Common myeloid progenitor, CD34-positive (primary cell): ENCODE measurements at regions not wholly inside any gene's neighbourhood (a gene's known extent, or its start where the extent isn't known, plus 50 kb on each side); places are given as distances from the start of the nearest gene placed in this dataset.

Experiments used
- CTCF ChIA-PET: fragments of 350-600 bp; sonication (Branson Sonifier 250); formaldehyde crosslinking; loops from one replicate; lab custom pipeline; 2021; ENCODE audit warnings: antibody characterized with exemption; lab: Charles Lee
- POLR2A ChIA-PET: fragments of 350-600 bp; sonication (Branson Sonifier 250); formaldehyde crosslinking; loops from one replicate; lab custom pipeline; 2021; ENCODE audit warnings: antibody characterized with exemption; lab: Charles Lee
- DNase-seq, 3 donors: peaks; one replicate each; pipeline versions ENCODE4 v3.0.0 to v3.0.0-alpha.2; 2013
- H3K27ac ChIP-seq, 2 experiments: 1 replicate in 1 of 2; 2 replicates in 1 of 2; pipeline ENCODE4 v1.7.0; 2013; ENCODE audit warnings: inconsistent platforms in 2 of 2, low read length in 2 of 2, mild to moderate bottlenecking in 2 of 2, low read depth in 1 of 2, moderate library complexity in 1 of 2; ENCODE audit not compliant: severe bottlenecking in 2 of 2, insufficient read depth in 1 of 2, poor library complexity in 1 of 2
- H3K27me3 ChIP-seq, 5 experiments: replicated peaks in 2 of 5; 1 replicate in 3 of 5; 2 replicates in 2 of 5; pipeline versions ENCODE4 v1.6.1 to v1.7.0; 2013; ENCODE audit warnings: low read length in 4 of 5, mild to moderate bottlenecking in 2 of 5, moderate library complexity in 2 of 5, inconsistent platforms in 1 of 5; ENCODE audit not compliant: insufficient read depth in 5 of 5, control insufficient read depth in 4 of 5
- H3K36me3 ChIP-seq, 4 experiments: 1 replicate in 2 of 4; 2 replicates in 2 of 4; pipeline versions ENCODE4 v1.6.1 to v1.7.0; 2013; ENCODE audit warnings: low read length in 3 of 4, control low read depth in 1 of 4, mild to moderate bottlenecking in 1 of 4; ENCODE audit not compliant: control insufficient read depth in 4 of 4, insufficient read depth in 4 of 4
- H3K4me1 ChIP-seq, 4 experiments: 1 replicate in 3 of 4; 2 replicates in 1 of 4; pipeline versions ENCODE4 v1.6.1 to v1.7.1; 2013; ENCODE audit warnings: low read length in 3 of 4, mild to moderate bottlenecking in 3 of 4, control low read depth in 1 of 4, inconsistent platforms in 1 of 4, moderate library complexity in 1 of 4; ENCODE audit not compliant: control insufficient read depth in 4 of 4, insufficient read depth in 4 of 4; ENCODE audit errors: control extremely low read depth in 1 of 4
- H3K4me3 ChIP-seq, 7 experiments: 1 replicate in 4 of 7; 2 replicates in 3 of 7; pipeline versions ENCODE4 v1.5.1 to v1.7.0; 2013; ENCODE audit warnings: mild to moderate bottlenecking in 7 of 7, low read length in 6 of 7, moderate library complexity in 6 of 7, inconsistent platforms in 2 of 7, low read depth in 2 of 7, control low read depth in 1 of 7; ENCODE audit not compliant: insufficient read depth in 4 of 7, control insufficient read depth in 1 of 7; ENCODE audit errors: extremely low read depth in 1 of 7
- H3K9me3 ChIP-seq, 5 experiments: 1 replicate in 4 of 5; 2 replicates in 1 of 5; pipeline versions ENCODE4 v1.6.1 to v1.7.1; 2013; ENCODE audit warnings: low read length in 4 of 5, mild to moderate bottlenecking in 2 of 5, inconsistent platforms in 1 of 5, low read depth in 1 of 5, moderate library complexity in 1 of 5; ENCODE audit not compliant: control insufficient read depth in 4 of 5, insufficient read depth in 2 of 5; ENCODE audit errors: control extremely low read depth in 1 of 5
- WGBS: methylation state at CpG from one replicate; pipeline ENCODE4 v1.1.5; 2013; ENCODE audit not compliant: insufficient coverage; 5-methylcytosine and 5-hydroxymethylcytosine counted together

- Histone ChIP-seq H3K36me3 (no peaks in the 10 kb centered on the region), H3K4me1 (no peaks in the 10 kb centered on the region), H3K4me3 (no peak overlapping the region), H3K27ac (no peak overlapping the region), H3K9me3 (no peaks in the 10 kb centered on the region), H3K27me3 (peaks cover 0 to 16% (median 0%) of the 10 kb centered on the region in 5 experiments)
- ChIA-PET CTCF (no interaction called here), POLR2A (no interaction called here)
- no peak for DNase-seq
- 90% methylated on average over 2 of the region's 3 CpGs for WGBS
Measured at GRCh38 chr6:134690048-134690447, 259.9 kb downstream of the ALDH8A1 start.

GRCh38 chr6:134689641-134690040 is 260.3 kb downstream of the ALDH8A1 start:
- WGBS, result 98% methylated on average over 4 of the region's 4 CpGs
- no peak for DNase-seq
- H3K9me3 ChIP-seq, result no peaks in the 10 kb centered on the region
- peaks cover 0 to 16% (median 0%) of the 10 kb centered on the region in 5 experiments for H3K27me3 ChIP-seq
- ChIA-PET CTCF (no interaction called here), POLR2A (no interaction called here)
- H3K4me3 ChIP-seq, result no peak overlapping the region
- no peaks in the 10 kb centered on the region for H3K36me3 ChIP-seq
- H3K4me1 ChIP-seq, result no peaks in the 10 kb centered on the region
- no peak overlapping the region for H3K27ac ChIP-seq

GRCh38 chr6:134689177-134689576 is 260.7 kb downstream of the ALDH8A1 start:
- POLR2A ChIA-PET, result no interaction called here
- Histone ChIP-seq H3K36me3 (no peaks in the 10 kb centered on the region), H3K4me1 (no peaks in the 10 kb centered on the region), H3K27me3 (peaks cover 0 to 16% (median 0%) of the 10 kb centered on the region in 5 experiments), H3K4me3 (no peak overlapping the region), H3K9me3 (no peaks in the 10 kb centered on the region), H3K27ac (no peak overlapping the region)
- CTCF ChIA-PET, result no interaction called here
- DNase-seq, result no peak
- 91% methylated on average over 4 of the region's 4 CpGs for WGBS

DNA sequence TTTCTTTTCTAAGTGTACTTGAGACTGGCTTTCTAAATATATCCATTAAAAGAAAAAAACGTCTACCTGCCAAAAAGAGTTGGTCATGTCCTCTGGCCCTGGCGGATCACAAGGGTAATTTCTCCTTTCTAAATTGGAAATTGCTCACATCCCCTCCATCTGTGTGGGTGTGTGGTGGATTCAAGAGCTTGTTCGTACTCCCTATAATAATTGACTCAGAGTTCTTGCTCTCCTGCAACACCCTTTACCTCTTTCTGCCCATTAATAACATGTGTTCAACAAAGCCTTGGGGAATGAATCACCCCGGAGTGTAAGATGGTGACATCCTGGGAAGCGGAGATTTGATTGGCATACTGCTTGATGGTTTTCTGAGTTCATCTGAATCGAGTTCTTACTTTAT is 263.8 kb downstream of the ALDH8A1 start:
- CTCF ChIA-PET, result no interaction called here
- no peaks in the 10 kb centered on the region for H3K36me3 ChIP-seq
- no peak overlapping the region for H3K4me3 ChIP-seq
- H3K4me1 ChIP-seq, result no peaks in the 10 kb centered on the region
- peaks cover 0 to 16% (median 0%) of the 10 kb centered on the region in 5 experiments for H3K27me3 ChIP-seq
- no peak for DNase-seq
- POLR2A ChIA-PET, result no interaction called here
- no CpG with 5 or more reads among the region's 6 CpGs for WGBS
- no peak overlapping the region for H3K27ac ChIP-seq
- H3K9me3 ChIP-seq, result no peaks in the 10 kb centered on the region

- Histone ChIP-seq H3K27ac (no peak overlapping the region), H3K9me3 (no peaks in the 10 kb centered on the region), H3K4me1 (no peaks in the 10 kb centered on the region), H3K4me3 (no peak overlapping the region), H3K27me3 (peaks cover 0 to 6% (median 0%) of the 10 kb centered on the region in 5 experiments), H3K36me3 (no peaks in the 10 kb centered on the region)
- WGBS, result 100% methylated on average over 1 of the region's 2 CpGs
- ChIA-PET POLR2A (no interaction called here), CTCF (interaction anchor here (1.3 kb wide), 1 partner anchor 22 kb away, joined by 3 read pairs; no protein-coding TSS in a partner anchor)
- DNase-seq, result no peak
Measured at GRCh38 chr6:134684423-134684795, 265.5 kb downstream of the ALDH8A1 start.

- ChIA-PET POLR2A (no interaction called here), CTCF (interaction anchor here (0.6 kb wide), 1 partner anchor 10 kb away, joined by 3 read pairs; no protein-coding TSS in a partner anchor)
- no peak for DNase-seq
- Histone ChIP-seq H3K4me3 (no peak overlapping the region), H3K27me3 (peaks cover 0 to 4% (median 0%) of the 10 kb centered on the region in 5 experiments), H3K36me3 (no peaks in the 10 kb centered on the region), H3K27ac (no peak overlapping the region), H3K4me1 (no peaks in the 10 kb centered on the region), H3K9me3 (no peaks in the 10 kb centered on the region)
- no CpG with 5 or more reads among the region's 2 CpGs for WGBS
Measured at GRCh38 chr6:134683783-134684422, 266.0 kb downstream of the ALDH8A1 start.

DNA sequence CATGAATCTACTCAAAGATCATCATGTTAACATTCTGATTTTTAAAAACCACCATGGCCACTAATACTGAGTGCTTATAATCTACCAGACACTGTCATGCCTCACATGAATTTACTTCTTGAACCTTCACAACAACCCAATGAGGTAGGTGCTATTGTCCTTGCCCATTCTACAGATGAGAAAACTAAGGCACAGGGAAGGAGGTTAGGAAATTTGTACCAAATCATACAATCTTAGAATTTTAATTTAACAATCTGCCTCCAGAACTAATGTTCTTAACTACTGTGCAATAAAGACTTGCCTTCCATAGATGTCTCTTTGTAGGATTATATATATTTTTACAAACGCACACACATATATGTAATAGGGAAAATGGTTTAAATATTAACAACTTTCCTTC is 269.5 kb downstream of the ALDH8A1 start:
- no peak overlapping the region for H3K4me3 ChIP-seq
- WGBS, result no CpG with 5 or more reads among the region's 1 CpG
- no peaks in the 10 kb centered on the region for H3K36me3 ChIP-seq
- H3K27me3 ChIP-seq, result no peaks in the 10 kb centered on the region
- H3K4me1 ChIP-seq, result no peaks in the 10 kb centered on the region
- DNase-seq, result no peak
- H3K27ac ChIP-seq, result no peak overlapping the region
- ChIA-PET POLR2A (no interaction called here), CTCF (no interaction called here)
- H3K9me3 ChIP-seq, result no peaks in the 10 kb centered on the region
